ENCODE measurements at regions not wholly inside any gene's neighbourhood (a gene's known extent, or its start where the extent isn't known, plus 50 kb on each side); places are given as distances from the start of the nearest gene placed in this dataset.

GRCh38 chr1:18568489-18568888 is 62.2 kb upstream of the PAX7 start:
- TF ChIP-seq CTCF (conservative IDR thresholded peaks at IDR 0.05) (no peak), ZFX (IDR thresholded peaks at IDR 0.05) (no peak)
